ENCODE measurements at regions not wholly inside any gene's neighbourhood (a gene's known extent, or its start where the extent isn't known, plus 50 kb on each side); places are given as distances from the start of the nearest gene placed in this dataset.

DNA sequence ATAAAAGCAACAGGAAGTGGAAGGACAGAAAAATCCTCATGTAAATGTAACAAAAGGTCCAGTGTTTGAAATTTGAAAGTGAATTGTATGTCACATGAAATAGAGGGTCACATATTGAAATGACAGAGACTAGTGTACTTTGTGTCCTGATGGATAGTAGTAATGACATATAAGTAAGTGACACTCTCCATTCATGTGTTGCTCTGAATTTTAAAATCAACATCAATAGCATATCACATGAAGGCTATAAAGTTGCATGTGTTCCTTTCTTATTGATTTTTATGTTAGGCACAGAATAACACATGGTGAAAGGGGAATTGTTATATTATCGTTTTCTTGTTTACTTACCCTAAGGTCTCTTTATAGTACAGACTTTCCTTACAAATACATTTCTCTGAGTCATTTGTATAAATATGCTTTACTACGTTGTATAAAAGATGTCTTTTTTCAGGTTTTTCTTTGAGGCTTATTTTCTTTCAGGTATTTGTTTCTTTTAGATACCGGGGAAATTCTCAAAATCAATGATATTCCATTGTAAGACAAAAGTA is 104.6 kb upstream of the CACNA2D1 start:
- no peaks in the 10 kb centered on the region for H3K9me3 ChIP-seq (ENCODE audit: control insufficient read depth, low read length)

DNA sequence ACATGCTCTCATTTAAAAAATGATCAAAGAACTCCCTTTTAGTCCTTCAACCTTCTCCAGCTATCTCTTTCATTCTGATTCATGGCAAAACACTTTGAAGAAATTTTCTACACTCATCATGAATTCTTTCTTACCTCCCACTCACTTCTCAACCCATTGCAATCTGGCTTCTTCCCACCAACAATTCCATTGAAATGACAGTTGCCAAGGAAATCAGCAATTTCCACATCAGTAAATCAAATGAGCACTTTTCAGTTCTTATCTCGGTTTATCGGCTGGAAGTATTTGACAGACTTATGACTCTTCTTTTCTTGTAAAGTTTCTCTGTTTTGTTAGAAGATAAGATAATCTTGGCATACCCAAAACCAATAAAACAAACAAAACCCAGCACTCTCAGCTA is 99.1 kb upstream of the CACNA2D1 start:
- no peak overlapping the region for H3K27ac ChIP-seq (ENCODE audit: insufficient read depth, low read length, poor library complexity, severe bottlenecking)
- no peak for DNase-seq

More for the DNA sequence above, 104.6 kb upstream of the CACNA2D1 start:
- Histone ChIP-seq H3K4me3 (ENCODE audit: insufficient read depth, low read depth, low read length, poor library complexity, severe bottlenecking) (no peak overlapping the region), H3K36me3 (ENCODE audit: control insufficient read depth, insufficient read depth, low read length) (no peaks in the 10 kb centered on the region), H3K27ac (ENCODE audit: insufficient read depth, low read length, poor library complexity, severe bottlenecking) (no peak overlapping the region), H3K4me1 (ENCODE audit: control insufficient read depth, insufficient read depth, low read length, poor library complexity, severe bottlenecking) (no peaks in the 10 kb centered on the region), H3K27me3 (replicated peaks; ENCODE audit: control insufficient read depth, insufficient read depth, low read length, poor library complexity, severe bottlenecking) (no peaks in the 10 kb centered on the region)
- no peak for DNase-seq

DNA sequence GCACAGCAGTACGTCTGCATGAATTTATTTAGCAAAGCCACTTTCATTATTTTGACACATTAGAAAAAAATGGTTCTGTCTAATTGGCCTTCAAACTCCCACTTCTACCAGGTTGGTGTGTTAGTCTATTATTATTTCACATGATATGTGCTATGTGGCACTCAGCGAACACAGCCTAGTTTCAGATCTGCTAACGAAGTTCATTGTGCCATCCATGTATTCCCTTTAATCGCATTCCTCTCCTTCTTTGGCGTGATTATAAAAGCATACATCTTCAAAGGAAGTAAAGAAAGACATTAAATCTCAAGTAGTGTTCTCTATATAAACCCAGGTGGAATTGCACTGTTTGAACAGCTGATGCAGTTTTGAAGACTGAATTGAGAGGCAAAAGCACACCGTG is 96.4 kb upstream of the CACNA2D1 start:
- Histone ChIP-seq H3K27me3 (replicated peaks; ENCODE audit: control insufficient read depth, insufficient read depth, low read length, poor library complexity, severe bottlenecking) (no peaks in the 10 kb centered on the region), H3K27ac (ENCODE audit: insufficient read depth, low read length, poor library complexity, severe bottlenecking) (no peak overlapping the region), H3K4me1 (ENCODE audit: control insufficient read depth, insufficient read depth, low read length, poor library complexity, severe bottlenecking) (no peaks in the 10 kb centered on the region), H3K36me3 (ENCODE audit: control insufficient read depth, insufficient read depth, low read length) (no peaks in the 10 kb centered on the region), H3K4me3 (ENCODE audit: insufficient read depth, low read depth, low read length, poor library complexity, severe bottlenecking) (no peak overlapping the region), H3K9me3 (ENCODE audit: control insufficient read depth, low read length) (no peaks in the 10 kb centered on the region)
- DNase-seq, result no peak

More for the DNA sequence above, 99.1 kb upstream of the CACNA2D1 start:
- Histone ChIP-seq H3K27me3 (replicated peaks; ENCODE audit: control insufficient read depth, insufficient read depth, low read length, poor library complexity, severe bottlenecking) (no peaks in the 10 kb centered on the region), H3K9me3 (ENCODE audit: control insufficient read depth, low read length) (no peaks in the 10 kb centered on the region), H3K4me1 (ENCODE audit: control insufficient read depth, insufficient read depth, low read length, poor library complexity, severe bottlenecking) (no peaks in the 10 kb centered on the region), H3K4me3 (ENCODE audit: insufficient read depth, low read depth, low read length, poor library complexity, severe bottlenecking) (no peak overlapping the region), H3K36me3 (ENCODE audit: control insufficient read depth, insufficient read depth, low read length) (no peaks in the 10 kb centered on the region)

DNA sequence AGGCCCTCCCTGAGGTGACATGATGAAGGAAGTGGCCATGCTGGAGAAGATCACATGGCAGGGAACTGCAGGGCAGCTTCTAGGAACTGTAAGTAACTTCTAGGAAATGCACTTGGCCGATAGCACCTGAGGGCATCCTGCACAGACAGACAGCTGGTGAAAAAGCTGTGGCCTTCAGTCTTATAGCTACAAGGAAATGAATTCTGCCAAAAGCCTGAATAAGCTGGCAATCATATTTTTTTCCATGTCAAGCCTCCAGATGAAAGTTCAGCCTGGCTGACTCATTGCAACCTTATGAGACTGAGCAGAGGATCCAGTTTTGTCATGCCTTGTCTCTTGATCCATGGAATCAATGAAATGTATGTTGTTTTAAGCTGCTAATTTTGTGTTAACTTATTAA is 91.1 kb upstream of the CACNA2D1 start:
- H3K4me3 ChIP-seq (ENCODE audit: insufficient read depth, low read depth, low read length, poor library complexity, severe bottlenecking), result no peak overlapping the region
- DNase-seq, result no peak
- H3K9me3 ChIP-seq (ENCODE audit: control insufficient read depth, low read length), result no peaks in the 10 kb centered on the region
- H3K27me3 ChIP-seq (replicated peaks; ENCODE audit: control insufficient read depth, insufficient read depth, low read length, poor library complexity, severe bottlenecking), result no peaks in the 10 kb centered on the region
- no peaks in the 10 kb centered on the region for H3K4me1 ChIP-seq (ENCODE audit: control insufficient read depth, insufficient read depth, low read length, poor library complexity, severe bottlenecking)
- no peak overlapping the region for H3K27ac ChIP-seq (ENCODE audit: insufficient read depth, low read length, poor library complexity, severe bottlenecking)
- H3K36me3 ChIP-seq (ENCODE audit: control insufficient read depth, insufficient read depth, low read length), result no peaks in the 10 kb centered on the region

DNA sequence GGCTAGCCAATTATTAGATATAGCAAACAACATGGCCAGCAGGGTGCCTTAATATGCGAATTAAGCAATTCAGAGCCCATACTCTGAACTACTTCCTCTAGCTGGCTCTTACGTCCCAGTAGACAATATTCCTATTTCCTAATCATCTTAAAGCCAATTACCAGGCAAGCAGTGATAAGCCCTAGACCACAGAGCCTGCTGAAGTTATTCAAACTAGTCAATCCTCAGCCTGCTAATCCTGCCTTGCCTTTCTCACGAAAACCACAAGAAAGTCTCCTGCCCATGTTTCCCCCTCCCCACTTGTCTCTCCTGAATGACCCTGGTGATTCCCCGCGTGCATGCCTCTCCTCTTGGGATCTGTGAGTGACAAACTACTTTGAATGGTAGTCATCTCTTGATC is 86.8 kb upstream of the CACNA2D1 start:
- no peaks in the 10 kb centered on the region for H3K27me3 ChIP-seq (replicated peaks; ENCODE audit: control insufficient read depth, insufficient read depth, low read length, poor library complexity, severe bottlenecking)
- H3K36me3 ChIP-seq (ENCODE audit: control insufficient read depth, insufficient read depth, low read length), result no peaks in the 10 kb centered on the region
- no peaks in the 10 kb centered on the region for H3K9me3 ChIP-seq (ENCODE audit: control insufficient read depth, low read length)
- no peak overlapping the region for H3K27ac ChIP-seq (ENCODE audit: insufficient read depth, low read length, poor library complexity, severe bottlenecking)
- no peak overlapping the region for H3K4me3 ChIP-seq (ENCODE audit: insufficient read depth, low read depth, low read length, poor library complexity, severe bottlenecking)
- no peaks in the 10 kb centered on the region for H3K4me1 ChIP-seq (ENCODE audit: control insufficient read depth, insufficient read depth, low read length, poor library complexity, severe bottlenecking)
- DNase-seq, result no peak

DNA sequence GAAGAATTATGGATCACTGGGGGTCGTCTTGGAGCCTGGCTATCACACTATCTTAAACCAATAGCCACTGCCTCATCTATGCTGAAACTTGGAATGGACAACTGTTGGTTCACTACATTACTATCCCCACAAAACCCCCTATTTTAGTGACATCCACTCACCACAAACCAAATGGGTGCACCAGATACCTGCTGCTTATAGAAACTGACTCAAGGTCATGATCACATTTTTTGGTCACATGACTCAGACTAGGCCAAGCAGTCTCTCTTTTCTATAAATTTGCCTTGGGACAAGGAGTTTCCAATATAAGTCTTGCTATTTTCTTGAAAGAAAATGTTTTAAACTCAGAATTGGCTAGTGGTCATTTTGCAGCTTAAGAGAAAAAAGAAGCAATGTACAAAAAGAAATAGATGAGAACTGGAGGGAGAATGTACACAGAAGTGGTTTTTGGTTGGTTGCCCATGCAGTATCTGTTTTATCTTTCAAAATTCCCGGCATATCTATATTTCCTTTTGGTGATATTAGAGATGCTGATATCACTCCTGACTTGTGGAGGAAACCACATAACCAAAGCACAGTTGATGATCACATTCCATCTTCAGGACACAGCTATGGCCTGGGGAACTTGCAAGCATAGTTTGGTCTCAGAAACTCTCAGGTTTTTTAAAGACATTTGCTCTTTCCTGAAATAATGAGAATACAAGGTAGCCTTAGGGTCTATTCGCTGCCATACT is 85.2 kb upstream of the CACNA2D1 start:
- H3K4me1 ChIP-seq (ENCODE audit: control insufficient read depth, insufficient read depth, low read length, poor library complexity, severe bottlenecking), result no peaks in the 10 kb centered on the region
- no peaks in the 10 kb centered on the region for H3K9me3 ChIP-seq (ENCODE audit: control insufficient read depth, low read length)
- H3K27ac ChIP-seq (ENCODE audit: insufficient read depth, low read length, poor library complexity, severe bottlenecking), result no peak overlapping the region
- no peak overlapping the region for H3K4me3 ChIP-seq (ENCODE audit: insufficient read depth, low read depth, low read length, poor library complexity, severe bottlenecking)
- no peak for DNase-seq
- H3K27me3 ChIP-seq (replicated peaks; ENCODE audit: control insufficient read depth, insufficient read depth, low read length, poor library complexity, severe bottlenecking), result no peaks in the 10 kb centered on the region
- H3K36me3 ChIP-seq (ENCODE audit: control insufficient read depth, insufficient read depth, low read length), result no peaks in the 10 kb centered on the region

DNA sequence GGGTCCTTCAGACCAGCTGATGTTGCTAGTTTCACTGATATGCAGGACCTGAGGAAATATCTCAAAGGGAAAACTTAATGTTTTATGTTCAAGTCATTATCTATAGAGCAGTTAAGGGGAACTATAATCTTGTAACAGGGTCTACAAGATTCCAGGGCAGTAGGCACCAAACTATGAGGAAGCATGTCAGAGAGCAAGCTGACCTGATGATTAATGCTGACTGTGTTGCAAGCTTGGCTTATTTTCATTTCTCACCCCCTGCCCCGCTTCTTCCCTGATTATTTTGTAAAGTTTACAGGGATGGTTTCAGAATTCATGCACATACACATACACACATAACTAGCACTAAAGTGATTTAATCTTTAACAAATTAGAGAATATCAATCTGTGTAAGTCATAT is 84.3 kb upstream of the CACNA2D1 start:
- no peak for DNase-seq
- H3K4me1 ChIP-seq (ENCODE audit: control insufficient read depth, insufficient read depth, low read length, poor library complexity, severe bottlenecking), result no peaks in the 10 kb centered on the region
- no peak overlapping the region for H3K27ac ChIP-seq (ENCODE audit: insufficient read depth, low read length, poor library complexity, severe bottlenecking)
- no peaks in the 10 kb centered on the region for H3K9me3 ChIP-seq (ENCODE audit: control insufficient read depth, low read length)
- no peaks in the 10 kb centered on the region for H3K27me3 ChIP-seq (replicated peaks; ENCODE audit: control insufficient read depth, insufficient read depth, low read length, poor library complexity, severe bottlenecking)
- H3K36me3 ChIP-seq (ENCODE audit: control insufficient read depth, insufficient read depth, low read length), result no peaks in the 10 kb centered on the region
- no peak overlapping the region for H3K4me3 ChIP-seq (ENCODE audit: insufficient read depth, low read depth, low read length, poor library complexity, severe bottlenecking)

DNA sequence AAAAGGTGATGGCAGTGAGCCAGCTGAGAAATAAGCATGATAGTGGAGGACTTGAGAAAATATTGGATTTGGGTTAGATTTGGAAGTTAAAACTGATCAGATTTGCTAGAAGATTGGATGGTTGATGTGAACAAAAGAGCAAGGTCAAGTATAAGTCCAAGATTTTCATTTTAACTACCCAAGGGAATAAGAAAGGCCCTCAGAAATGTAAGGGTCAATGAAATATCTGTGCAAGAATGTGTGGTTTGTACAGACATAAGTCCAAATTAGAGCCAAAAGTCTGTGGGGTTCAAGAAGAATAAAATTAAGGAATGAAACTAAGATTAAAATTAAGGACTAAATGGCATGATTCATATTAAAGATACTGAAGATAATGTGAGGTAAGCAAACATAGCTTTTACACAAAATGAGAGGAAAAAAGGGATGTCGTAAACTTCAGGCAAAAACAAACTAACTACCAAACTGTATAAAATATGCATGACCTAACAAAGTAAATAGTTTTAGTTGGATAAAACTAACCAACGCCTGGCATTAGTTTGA is 78.4 kb upstream of the CACNA2D1 start:
- H3K4me3 ChIP-seq (ENCODE audit: insufficient read depth, low read depth, low read length, poor library complexity, severe bottlenecking), result no peak overlapping the region
- no peak overlapping the region for H3K27ac ChIP-seq (ENCODE audit: insufficient read depth, low read length, poor library complexity, severe bottlenecking)
- H3K36me3 ChIP-seq (ENCODE audit: control insufficient read depth, insufficient read depth, low read length), result no peaks in the 10 kb centered on the region
- H3K9me3 ChIP-seq (ENCODE audit: control insufficient read depth, low read length), result no peaks in the 10 kb centered on the region
- H3K27me3 ChIP-seq (replicated peaks; ENCODE audit: control insufficient read depth, insufficient read depth, low read length, poor library complexity, severe bottlenecking), result no peaks in the 10 kb centered on the region
- no peaks in the 10 kb centered on the region for H3K4me1 ChIP-seq (ENCODE audit: control insufficient read depth, insufficient read depth, low read length, poor library complexity, severe bottlenecking)
- DNase-seq, result no peak

DNA sequence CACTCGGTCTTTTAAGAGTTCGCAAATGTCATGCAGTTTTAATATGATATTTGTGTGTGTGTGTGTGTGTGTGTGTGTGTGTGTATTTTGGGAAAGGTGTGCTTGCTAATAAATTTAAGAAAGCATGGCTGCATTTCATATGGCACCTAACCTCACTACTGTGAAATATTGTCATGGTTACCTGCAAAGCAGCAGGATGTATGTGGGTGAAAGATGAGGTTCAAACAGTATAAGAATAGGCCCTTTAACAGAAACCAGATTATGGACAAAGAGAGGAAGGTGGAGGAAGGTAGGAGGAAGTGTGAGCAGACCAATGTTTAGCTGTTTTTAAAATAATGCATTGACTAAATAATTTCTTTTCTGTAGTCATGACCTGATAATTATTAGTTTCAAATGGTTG is 73.5 kb upstream of the CACNA2D1 start:
- no peaks in the 10 kb centered on the region for H3K27me3 ChIP-seq (replicated peaks; ENCODE audit: control insufficient read depth, insufficient read depth, low read length, poor library complexity, severe bottlenecking)
- H3K36me3 ChIP-seq (ENCODE audit: control insufficient read depth, insufficient read depth, low read length), result no peaks in the 10 kb centered on the region
- H3K27ac ChIP-seq (ENCODE audit: insufficient read depth, low read length, poor library complexity, severe bottlenecking), result no peak overlapping the region
- H3K9me3 ChIP-seq (ENCODE audit: control insufficient read depth, low read length), result no peaks in the 10 kb centered on the region
- no peak for DNase-seq
- no peaks in the 10 kb centered on the region for H3K4me1 ChIP-seq (ENCODE audit: control insufficient read depth, insufficient read depth, low read length, poor library complexity, severe bottlenecking)
- H3K4me3 ChIP-seq (ENCODE audit: insufficient read depth, low read depth, low read length, poor library complexity, severe bottlenecking), result no peak overlapping the region

DNA sequence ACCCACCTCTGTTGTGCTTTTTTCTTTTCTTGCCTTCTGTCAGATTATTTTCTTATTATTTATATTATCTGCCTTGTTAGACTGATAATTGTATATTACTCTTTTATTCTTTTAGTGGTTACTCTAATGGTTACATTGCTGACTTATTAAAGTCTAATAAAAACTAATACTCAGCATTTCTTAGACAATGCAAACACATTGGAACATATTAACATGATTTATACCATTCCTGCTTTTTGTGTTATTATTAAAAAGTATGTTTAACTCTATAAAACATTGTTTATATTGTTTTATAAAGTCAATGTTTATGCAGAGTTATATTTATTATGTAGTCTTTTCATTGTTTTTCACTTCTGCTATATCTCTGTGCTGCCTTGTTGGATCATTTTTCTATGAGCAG is 68.0 kb upstream of the CACNA2D1 start:
- no peaks in the 10 kb centered on the region for H3K9me3 ChIP-seq (ENCODE audit: control insufficient read depth, low read length)
- no peaks in the 10 kb centered on the region for H3K4me1 ChIP-seq (ENCODE audit: control insufficient read depth, insufficient read depth, low read length, poor library complexity, severe bottlenecking)
- no peak overlapping the region for H3K4me3 ChIP-seq (ENCODE audit: insufficient read depth, low read depth, low read length, poor library complexity, severe bottlenecking)
- no peaks in the 10 kb centered on the region for H3K27me3 ChIP-seq (replicated peaks; ENCODE audit: control insufficient read depth, insufficient read depth, low read length, poor library complexity, severe bottlenecking)
- no peak for DNase-seq
- no peak overlapping the region for H3K27ac ChIP-seq (ENCODE audit: insufficient read depth, low read length, poor library complexity, severe bottlenecking)
- H3K36me3 ChIP-seq (ENCODE audit: control insufficient read depth, insufficient read depth, low read length), result no peaks in the 10 kb centered on the region
